DOHH2 (cell line): ENCODE measurements at regions not wholly inside any gene's neighbourhood (a gene's known extent, or its start where the extent isn't known, plus 50 kb on each side); places are given as distances from the start of the nearest gene placed in this dataset.

ENCODE experiments used
- H3F3A ChIP-seq: fragments of 200-600 bp; sonication (generic), shearing (Covaris generic); 2 replicates; pipeline ENCODE4 v1.6.0; 2016; ENCODE audit warnings: antibody characterized with exemption, mild to moderate bottlenecking; ENCODE audit not compliant: control insufficient read depth, insufficient read depth
- H3K27ac ChIP-seq: fragments of 200-600 bp; sonication (generic); 2 replicates; pipeline ENCODE4 v1.5.1; 2014; ENCODE audit warnings: low read depth, mild to moderate bottlenecking, low read length, moderate library complexity
- H3K27me3 ChIP-seq: fragments of 200-600 bp; sonication (generic); 2 replicates; pipeline ENCODE4 v1.6.1; 2014; ENCODE audit warnings: mild to moderate bottlenecking, low read length, mixed read lengths; ENCODE audit not compliant: control insufficient read depth
- H3K36me3 ChIP-seq: fragments of 200-600 bp; sonication (generic); 2 replicates; pipeline ENCODE4 v1.6.1; 2014; ENCODE audit warnings: mild to moderate bottlenecking, low read length, moderate library complexity, mixed read lengths; ENCODE audit not compliant: control insufficient read depth
- H3K4me1 ChIP-seq: fragments of 200-600 bp; sonication (generic); 2 replicates; pipeline ENCODE4 v1.6.1; 2014; ENCODE audit warnings: mild to moderate bottlenecking, low read length, mixed read lengths; ENCODE audit not compliant: control insufficient read depth
- H3K4me2 ChIP-seq: fragments of 200-600 bp; sonication (generic); 2 replicates; pipeline ENCODE4 v1.6.0; 2014; ENCODE audit warnings: mild to moderate bottlenecking, low read length, moderate library complexity
- H3K4me3 ChIP-seq: fragments of 200-600 bp; sonication (generic); 2 replicates; pipeline ENCODE4 v1.5.1; 2014; ENCODE audit warnings: mild to moderate bottlenecking, low read length, mixed read lengths
- H3K79me2 ChIP-seq: fragments of 200-600 bp; sonication (generic); 2 replicates; pipeline ENCODE4 v1.6.1; 2014; ENCODE audit warnings: mild to moderate bottlenecking, low read length, mixed read lengths; ENCODE audit not compliant: control insufficient read depth
- H3K9me2 ChIP-seq: fragments of 200-600 bp; sonication (generic); replicated peaks from 2 replicates; pipeline ENCODE4 v1.6.1; 2014; ENCODE audit warnings: mild to moderate bottlenecking, low read length, mixed read lengths; ENCODE audit not compliant: control insufficient read depth
- H3K9me3 ChIP-seq: fragments of 200-600 bp; sonication (generic); 2 replicates; pipeline ENCODE4 v1.6.1; 2014; ENCODE audit warnings: antibody characterized with exemption, low read length, mixed read lengths; ENCODE audit not compliant: control insufficient read depth, insufficient read depth
- H4K20me1 ChIP-seq: fragments of 200-600 bp; sonication (generic); 2 replicates; pipeline ENCODE4 v1.6.0; 2014; ENCODE audit warnings: low read depth, mild to moderate bottlenecking, antibody characterized with exemption, low read length, moderate library complexity; ENCODE audit not compliant: control insufficient read depth, insufficient read depth
- CTCF ChIP-seq: fragments of 200-600 bp; sonication (generic); IDR thresholded peaks from one replicate; pipeline ENCODE4 v1.5.1; 2014; ENCODE audit warnings: antibody characterized with exemption, mild to moderate bottlenecking, low read depth, low read length; ENCODE audit not compliant: poor library complexity, severe bottlenecking
- EZH2phosphoT487 ChIP-seq: fragments of 200-600 bp; sonication (generic); IDR thresholded peaks from 2 replicates; pipeline ENCODE4 v1.6.1; 2017; ENCODE audit warnings: borderline replicate concordance, mild to moderate bottlenecking, antibody characterized with exemption, low read length, moderate library complexity, mixed read lengths

GRCh38 chr22:22351366-22351765, 106.8 kb downstream of the VPREB1 start:
- no peaks in the 10 kb centered on the region for H3K36me3 ChIP-seq
- TF ChIP-seq EZH2phosphoT487: no peak
- no peak for TF ChIP-seq CTCF
- peaks cover 1% of the 10 kb centered on the region for H3F3A ChIP-seq
- H3K79me2 ChIP-seq: no peaks in the 10 kb centered on the region
- no peaks in the 10 kb centered on the region for H3K9me2 ChIP-seq
- no peaks in the 10 kb centered on the region for H3K27me3 ChIP-seq
- H4K20me1 ChIP-seq: no peaks in the 10 kb centered on the region
- H3K9me3 ChIP-seq: no peaks in the 10 kb centered on the region
- peaks cover 89% of the 10 kb centered on the region for H3K4me1 ChIP-seq
- no peak overlapping the region for H3K27ac ChIP-seq
- no peak overlapping the region for H3K4me3 ChIP-seq
- no peak overlapping the region for H3K4me2 ChIP-seq

DNA sequence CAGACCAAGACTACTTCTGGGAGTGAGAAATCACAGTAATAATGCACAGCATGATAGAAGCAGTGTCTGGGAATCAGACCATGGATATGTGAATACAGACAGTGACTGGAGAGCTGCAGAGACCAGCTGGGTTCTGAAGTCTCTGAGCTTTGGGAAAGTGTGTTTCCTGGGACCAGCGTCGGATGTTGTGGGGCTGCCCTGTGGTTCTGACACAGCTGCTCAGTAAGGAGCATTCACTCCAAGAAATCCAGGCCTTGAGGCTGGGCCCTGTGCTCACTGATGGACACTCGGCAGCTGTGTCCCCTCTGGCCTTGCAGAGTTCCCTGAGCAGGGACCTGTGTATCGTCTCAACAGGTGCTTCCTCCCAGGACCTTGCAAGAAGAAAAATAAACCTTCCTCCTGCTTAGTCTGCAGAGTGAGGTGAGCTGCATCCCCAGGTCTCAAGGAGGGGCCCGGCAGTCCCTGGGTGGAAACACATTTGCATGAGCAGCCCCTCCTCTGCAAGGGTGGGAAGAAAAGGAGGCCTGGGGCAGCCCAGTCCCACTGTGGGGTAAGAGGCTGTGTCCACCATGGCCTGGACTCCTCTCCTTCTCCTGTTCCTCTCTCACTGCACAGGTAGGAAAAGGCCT, 107.9 kb downstream of the VPREB1 start:
- H3K27me3 ChIP-seq: no peaks in the 10 kb centered on the region
- H3K27ac ChIP-seq: peak overlapping the region; percentile 72
- TF ChIP-seq EZH2phosphoT487 (no peak), CTCF (no peak)
- H3F3A ChIP-seq: peaks cover 7% of the 10 kb centered on the region
- H3K4me2 ChIP-seq: peak overlapping the region; percentile 79
- H3K79me2 ChIP-seq: no peaks in the 10 kb centered on the region
- H3K9me3 ChIP-seq: no peaks in the 10 kb centered on the region
- H3K4me3 ChIP-seq: peak overlapping the region; percentile 66
- no peaks in the 10 kb centered on the region for H3K9me2 ChIP-seq
- H4K20me1 ChIP-seq: no peaks in the 10 kb centered on the region
- peaks cover 96% of the 10 kb centered on the region for H3K4me1 ChIP-seq
- H3K36me3 ChIP-seq: no peaks in the 10 kb centered on the region

DNA sequence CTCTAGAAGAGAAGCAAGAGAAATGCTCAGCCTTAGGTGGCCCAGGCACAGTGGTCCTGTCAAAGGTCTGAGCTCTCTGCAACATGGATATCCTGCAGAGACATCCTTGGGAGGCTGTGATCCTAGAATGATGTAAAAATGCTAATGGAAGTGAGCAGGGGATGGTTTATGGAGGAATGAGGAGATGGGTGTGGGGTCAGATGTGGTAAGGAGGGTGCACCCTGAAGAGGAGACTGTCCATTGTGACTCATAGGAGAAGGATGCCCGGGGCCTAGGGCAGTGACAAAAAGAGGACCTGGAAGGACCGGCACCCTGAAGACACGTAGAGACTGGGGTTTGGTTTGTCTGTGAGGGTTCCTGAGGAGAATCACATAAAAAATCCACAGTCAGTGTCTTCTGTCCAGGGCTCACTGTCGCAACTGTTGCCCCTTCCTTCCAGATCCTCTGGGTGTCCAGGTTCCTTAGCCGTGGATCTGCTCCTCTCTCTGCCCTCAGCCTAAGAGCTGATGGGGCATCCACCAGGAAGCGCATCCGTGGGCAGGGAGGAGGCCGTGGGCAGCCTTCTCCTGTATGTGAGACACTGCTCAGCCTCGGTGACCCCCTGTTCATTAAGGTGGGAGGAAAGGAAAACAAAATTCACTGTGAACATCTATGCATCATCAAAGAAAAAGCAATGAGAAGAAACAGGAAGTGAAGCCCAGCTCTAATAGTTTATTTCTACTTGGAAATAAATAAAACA, 110.7 kb downstream of the VPREB1 start:
- Histone ChIP-seq H4K20me1 (no peaks in the 10 kb centered on the region), H3K27ac (peak overlapping the region; percentile 34), H3F3A (peaks cover 20% of the 10 kb centered on the region), H3K79me2 (no peaks in the 10 kb centered on the region), H3K4me2 (peak overlapping the region; percentile 79), H3K4me1 (peaks cover 86% of the 10 kb centered on the region), H3K9me3 (no peaks in the 10 kb centered on the region), H3K27me3 (no peaks in the 10 kb centered on the region), H3K9me2 (no peaks in the 10 kb centered on the region), H3K4me3 (peak overlapping the region; percentile 22; the same call in 1 of the 2 replicates), H3K36me3 (no peaks in the 10 kb centered on the region)
- TF ChIP-seq CTCF (no peak), EZH2phosphoT487 (no peak)
